ENCODE measurements at regions not wholly inside any gene's neighbourhood (a gene's known extent, or its start where the extent isn't known, plus 50 kb on each side); places are given as distances from the start of the nearest gene placed in this dataset.

DNA sequence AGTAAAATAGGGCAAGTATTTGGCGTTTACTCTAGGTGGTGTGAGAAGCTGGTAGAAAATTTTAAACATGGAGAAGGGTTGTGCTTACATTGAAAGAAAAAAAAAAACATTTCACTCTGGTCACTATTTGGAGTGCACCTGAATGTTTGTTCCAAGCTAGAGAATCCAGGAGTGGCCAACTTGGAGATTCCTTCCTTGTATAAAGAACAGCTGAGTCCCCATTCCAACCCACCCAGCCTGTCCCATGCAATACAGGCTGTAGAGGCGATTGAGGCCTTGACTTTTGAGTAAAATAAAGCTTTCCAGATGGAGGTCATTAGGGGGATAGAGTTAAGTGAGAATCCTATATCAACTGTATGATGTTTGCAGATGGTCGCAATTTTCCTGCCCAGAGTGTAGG, 203.8 kb upstream of the SYT4 start:
- Histone ChIP-seq H3K4me3 (replicated peaks; ENCODE audit: low read depth, low read length) (no peak overlapping the region), H3K36me3 (ENCODE audit: control insufficient read depth, insufficient read depth, low read length) (no peaks in the 10 kb centered on the region), H3K27me3 (replicated peaks; ENCODE audit: control insufficient read depth, insufficient read depth, low read length) (no peaks in the 10 kb centered on the region)
- TF ChIP-seq, protein P1, sequence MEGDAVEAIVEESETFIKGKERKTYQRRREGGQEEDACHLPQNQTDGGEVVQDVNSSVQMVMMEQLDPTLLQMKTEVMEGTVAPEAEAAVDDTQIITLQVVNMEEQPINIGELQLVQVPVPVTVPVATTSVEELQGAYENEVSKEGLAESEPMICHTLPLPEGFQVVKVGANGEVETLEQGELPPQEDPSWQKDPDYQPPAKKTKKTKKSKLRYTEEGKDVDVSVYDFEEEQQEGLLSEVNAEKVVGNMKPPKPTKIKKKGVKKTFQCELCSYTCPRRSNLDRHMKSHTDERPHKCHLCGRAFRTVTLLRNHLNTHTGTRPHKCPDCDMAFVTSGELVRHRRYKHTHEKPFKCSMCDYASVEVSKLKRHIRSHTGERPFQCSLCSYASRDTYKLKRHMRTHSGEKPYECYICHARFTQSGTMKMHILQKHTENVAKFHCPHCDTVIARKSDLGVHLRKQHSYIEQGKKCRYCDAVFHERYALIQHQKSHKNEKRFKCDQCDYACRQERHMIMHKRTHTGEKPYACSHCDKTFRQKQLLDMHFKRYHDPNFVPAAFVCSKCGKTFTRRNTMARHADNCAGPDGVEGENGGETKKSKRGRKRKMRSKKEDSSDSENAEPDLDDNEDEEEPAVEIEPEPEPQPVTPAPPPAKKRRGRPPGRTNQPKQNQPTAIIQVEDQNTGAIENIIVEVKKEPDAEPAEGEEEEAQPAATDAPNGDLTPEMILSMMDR (IDR thresholded peaks at IDR 0.05; ENCODE audit: insufficient read depth, low read length, poor library complexity, severe bottlenecking), result no peak
- DNase-seq (ENCODE audit: extremely low read depth, insufficient read length), result no peak

DNA sequence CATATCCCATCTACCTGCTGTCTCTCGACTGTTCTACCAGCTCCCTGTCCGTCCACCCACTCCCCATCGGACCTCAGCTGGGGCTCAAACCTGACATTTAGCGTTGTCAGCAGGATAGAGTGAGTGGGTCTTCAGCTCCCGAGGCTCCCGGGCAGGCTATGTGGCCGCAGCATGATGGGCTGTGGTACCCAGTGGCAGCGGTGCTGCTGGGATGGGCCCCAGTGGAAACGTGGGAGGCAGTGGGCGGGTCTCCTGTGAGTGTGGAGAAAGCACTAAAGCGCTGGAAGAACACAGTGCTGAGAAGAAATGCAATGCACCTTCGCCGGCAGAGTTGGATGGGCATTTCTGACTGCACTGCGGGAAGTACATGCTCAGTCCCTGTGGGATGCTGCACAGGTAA, 204.8 kb upstream of the SYT4 start:
- H3K36me3 ChIP-seq (ENCODE audit: control insufficient read depth, insufficient read depth, low read length), result no peaks in the 10 kb centered on the region
- DNase-seq (ENCODE audit: extremely low read depth, insufficient read length), result no peak
- TF ChIP-seq, protein P1 (IDR thresholded peaks at IDR 0.05; ENCODE audit: insufficient read depth, low read length, poor library complexity, severe bottlenecking), result no peak
- H3K4me3 ChIP-seq (replicated peaks; ENCODE audit: low read depth, low read length), result no peak overlapping the region
- H3K27me3 ChIP-seq (replicated peaks; ENCODE audit: control insufficient read depth, insufficient read depth, low read length), result no peaks in the 10 kb centered on the region

DNA sequence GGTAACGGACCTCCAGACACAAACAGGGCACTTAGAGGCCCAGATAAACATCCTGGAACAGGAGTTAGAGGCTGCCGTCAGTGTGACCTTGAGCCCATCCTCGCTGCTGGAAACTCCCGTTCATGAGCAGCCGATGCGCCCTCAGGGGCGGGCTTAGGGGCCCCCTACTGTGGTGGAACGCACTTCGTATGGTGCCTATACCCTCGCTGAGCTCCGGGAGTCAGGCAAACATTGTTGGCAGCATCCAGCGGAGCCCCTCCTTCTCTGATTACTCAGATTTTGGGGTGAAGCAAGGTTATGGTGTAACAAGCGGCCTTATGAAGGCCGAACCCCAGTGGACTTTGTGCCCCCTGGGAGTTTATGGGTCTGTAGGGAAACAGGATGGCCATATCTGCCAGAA, 205.3 kb upstream of the SYT4 start:
- no peak for DNase-seq (ENCODE audit: extremely low read depth, insufficient read length)

DNA sequence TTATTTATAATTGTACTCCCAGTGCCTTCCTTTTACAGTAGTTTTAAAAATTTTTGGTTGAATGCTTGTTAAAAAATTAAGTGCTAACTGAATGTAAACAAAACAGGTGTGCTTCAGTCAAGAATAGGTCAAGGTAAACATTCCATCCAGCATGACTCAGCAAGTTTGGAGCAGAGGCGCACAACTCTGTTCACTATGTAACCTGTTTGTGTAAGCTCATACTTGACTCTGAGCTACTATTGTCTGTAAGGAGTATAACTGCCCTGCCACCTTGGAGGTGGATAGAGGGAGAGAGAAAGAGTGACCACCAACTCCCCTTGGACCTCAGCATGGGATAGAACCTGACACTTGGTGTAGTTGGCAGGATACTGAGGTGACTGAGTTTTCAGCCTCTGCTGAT, 207.4 kb upstream of the SYT4 start:
- no peak overlapping the region for H3K4me3 ChIP-seq (replicated peaks; ENCODE audit: low read depth, low read length)
- TF ChIP-seq, protein P1 (IDR thresholded peaks at IDR 0.05; ENCODE audit: insufficient read depth, low read length, poor library complexity, severe bottlenecking), result no peak
- no peaks in the 10 kb centered on the region for H3K36me3 ChIP-seq (ENCODE audit: control insufficient read depth, insufficient read depth, low read length)
- DNase-seq (ENCODE audit: extremely low read depth, insufficient read length), result no peak
- H3K27me3 ChIP-seq (replicated peaks; ENCODE audit: control insufficient read depth, insufficient read depth, low read length), result no peaks in the 10 kb centered on the region

More for the DNA sequence above, 205.3 kb upstream of the SYT4 start:
- TF ChIP-seq, protein P1 (IDR thresholded peaks at IDR 0.05; ENCODE audit: insufficient read depth, low read length, poor library complexity, severe bottlenecking), result no peak
- Histone ChIP-seq H3K27me3 (replicated peaks; ENCODE audit: control insufficient read depth, insufficient read depth, low read length) (no peaks in the 10 kb centered on the region), H3K4me3 (replicated peaks; ENCODE audit: low read depth, low read length) (no peak overlapping the region), H3K36me3 (ENCODE audit: control insufficient read depth, insufficient read depth, low read length) (no peaks in the 10 kb centered on the region)

DNA sequence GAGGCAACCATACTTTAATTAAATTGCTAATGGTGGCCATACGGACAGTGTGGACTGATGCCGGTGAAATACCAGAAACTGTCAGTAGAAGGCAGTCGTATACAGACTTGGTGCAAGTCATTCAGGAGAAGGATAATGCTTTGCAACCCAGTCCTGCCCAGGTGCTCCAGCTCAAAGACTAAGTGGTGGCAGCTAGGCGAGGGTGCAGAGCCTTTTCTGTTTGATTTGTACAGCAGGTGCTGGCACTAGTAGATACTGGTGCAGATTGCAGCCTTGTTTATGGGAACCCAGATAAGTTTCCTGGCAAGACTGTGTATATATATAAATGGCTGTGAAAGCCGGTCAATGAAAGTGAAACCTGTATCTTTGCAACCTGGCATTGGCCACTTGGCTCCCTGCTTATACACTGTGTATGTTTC, 208.3 kb upstream of the SYT4 start:
- Histone ChIP-seq H3K27me3 (replicated peaks; ENCODE audit: control insufficient read depth, insufficient read depth, low read length) (no peaks in the 10 kb centered on the region), H3K4me3 (replicated peaks; ENCODE audit: low read depth, low read length) (no peak overlapping the region), H3K36me3 (ENCODE audit: control insufficient read depth, insufficient read depth, low read length) (no peaks in the 10 kb centered on the region)
- TF ChIP-seq, protein P1 (IDR thresholded peaks at IDR 0.05; ENCODE audit: insufficient read depth, low read length, poor library complexity, severe bottlenecking), result no peak
- DNase-seq (ENCODE audit: extremely low read depth, insufficient read length), result no peak

DNA sequence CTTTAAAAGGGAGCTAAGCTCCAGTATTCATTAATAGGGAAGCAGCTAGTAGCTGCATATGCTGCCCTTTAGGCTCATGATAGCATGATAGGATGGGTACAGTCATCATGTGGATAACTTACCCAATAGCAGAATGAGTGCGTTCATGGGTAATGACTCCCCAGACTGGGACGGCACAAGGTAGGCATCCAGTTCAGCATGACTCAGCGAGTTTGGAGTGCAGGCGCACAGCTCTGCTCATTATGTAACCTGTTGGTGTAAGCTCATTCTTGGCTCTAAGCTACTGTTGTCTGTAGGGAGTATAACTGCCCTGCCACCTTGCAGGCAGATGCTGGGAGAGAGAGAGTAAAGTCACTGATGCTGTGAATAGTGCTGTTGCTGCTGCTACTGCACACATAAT, 209.2 kb upstream of the SYT4 start:
- DNase-seq (ENCODE audit: extremely low read depth, insufficient read length), result no peak
- Histone ChIP-seq H3K36me3 (ENCODE audit: control insufficient read depth, insufficient read depth, low read length) (no peaks in the 10 kb centered on the region), H3K4me3 (replicated peaks; ENCODE audit: low read depth, low read length) (no peak overlapping the region), H3K27me3 (replicated peaks; ENCODE audit: control insufficient read depth, insufficient read depth, low read length) (no peaks in the 10 kb centered on the region)
- TF ChIP-seq, protein P1 (IDR thresholded peaks at IDR 0.05; ENCODE audit: insufficient read depth, low read length, poor library complexity, severe bottlenecking), result no peak

Data from GM06990 (cell line).